HCT116 (cell line): ENCODE measurements at regions not wholly inside any gene's neighbourhood (a gene's known extent, or its start where the extent isn't known, plus 50 kb on each side); places are given as distances from the start of the nearest gene placed in this dataset.

ENCODE experiments used
- ATAC-seq: fragments of 200-7000 bp; cut with Tn5 transposase; 2 replicates; pipeline ENCODE4 v1.9.1; 2020; ENCODE audit warnings: mild to moderate bottlenecking, moderate library complexity
- BruUV-seq: library from RNA; stranded (reverse); fragments of 400-500 nt; replicated peaks from 2 replicates; lab custom pipeline; 2021; lab: Mats Ljungman, UMichigan
- CTCF ChIA-PET: fragments of 300-600 bp; sonication (Branson Sonifier 250); formaldehyde crosslinking; loops from one replicate; lab custom pipeline; 2021; ENCODE audit warnings: antibody characterized with exemption; lab: Charles Lee
- POLR2A ChIA-PET: fragments of 300-600, 350-600 bp; sonication (Branson Sonifier 250); formaldehyde crosslinking; loops from one replicate; lab custom pipeline; 2021; ENCODE audit warnings: antibody characterized with exemption; lab: Charles Lee
- RAD21 ChIA-PET, 2 experiments: fragments of 300-600 bp; sonication (Branson Sonifier 250); formaldehyde crosslinking; loops; one replicate each; lab custom pipeline; 2023; ENCODE audit warnings: low total read pairs in 2 of 2; ENCODE audit not compliant: uncharacterized antibody in 2 of 2, unreplicated experiment in 2 of 2, low non-redundant PET in 1 of 2; lab: Charles Lee
- DNase-seq: peaks from one replicate; pipeline ENCODE4 v3.0.0-alpha.2; 2010; ENCODE audit warnings: low read depth, low spot score
- H2AFZ ChIP-seq: fragments of 200-600 bp; shearing (Covaris generic), sonication (generic); 2 replicates; pipeline ENCODE4 v1.6.1; 2017; ENCODE audit warnings: low read depth, mixed run types, mixed read lengths, antibody characterized with exemption, low read length; ENCODE audit not compliant: poor library complexity, severe bottlenecking
- H3K27ac ChIP-seq: 2 replicates; pipeline ENCODE4 v1.5.1; 2012; ENCODE audit warnings: low read depth, low read length
- H3K27me3 ChIP-seq: fragments of 200-600 bp; sonication (generic); 2 replicates; pipeline ENCODE4 v1.6.1; 2016; ENCODE audit warnings: mixed run types, low read length, mixed read lengths; ENCODE audit not compliant: insufficient read depth
- H3K36me3 ChIP-seq, 2 experiments: fragments of 200-500 bp in 1 of 2; fragments of 200-600 bp in 1 of 2; sonication (Bioruptor generic) in 1 of 2; sonication (generic) in 1 of 2; 2 replicates each; pipeline versions ENCODE4 v1.5.1 to v1.6.1; 2014 to 2016; ENCODE audit warnings: low read length in 2 of 2, inconsistent platforms in 1 of 2, mixed read lengths in 1 of 2, mixed run types in 1 of 2; ENCODE audit not compliant: insufficient read depth in 2 of 2, control insufficient read depth in 1 of 2
- H3K4me1 ChIP-seq, 2 experiments: fragments of 200-600 bp in 1 of 2; sonication (generic) in 1 of 2; 2 replicates each; pipeline versions ENCODE4 v1.5.1 to v1.6.1; 2012 to 2017; ENCODE audit warnings: low read length in 2 of 2, inconsistent platforms in 1 of 2, mild to moderate bottlenecking in 1 of 2, mixed read lengths in 1 of 2, mixed run types in 1 of 2, moderate library complexity in 1 of 2; ENCODE audit not compliant: insufficient read depth in 2 of 2, control insufficient read depth in 1 of 2
- H3K4me2 ChIP-seq: fragments of 200-600 bp; sonication (generic); 2 replicates; pipeline ENCODE4 v1.6.1; 2017; ENCODE audit warnings: mixed run types, low read length, mixed read lengths
- H3K4me3 ChIP-seq, 2 experiments: fragments of 200-600 bp in 1 of 2; sonication (generic) in 1 of 2; replicated peaks in 1 of 2; 2 replicates each; pipeline ENCODE4 v1.5.1; 2011 to 2016; ENCODE audit warnings: low read length in 2 of 2, control low read depth in 1 of 2, low read depth in 1 of 2, mild to moderate bottlenecking in 1 of 2, mixed read lengths in 1 of 2, mixed run types in 1 of 2
- H3K79me2 ChIP-seq: fragments of 200-600 bp; sonication (generic); 2 replicates; pipeline ENCODE4 v1.6.1; 2017; ENCODE audit warnings: mild to moderate bottlenecking, mixed run types, low read length, moderate library complexity, mixed read lengths; ENCODE audit not compliant: insufficient read depth
- H3K9ac ChIP-seq: fragments of 200-600 bp; sonication (generic); 2 replicates; pipeline ENCODE4 v1.6.1; 2016; ENCODE audit warnings: low read length, mixed read lengths
- H3K9me2 ChIP-seq: fragments of 200-600 bp; sonication (generic), shearing (Covaris generic); 2 replicates; pipeline ENCODE4 v1.6.1; 2017; ENCODE audit warnings: mixed run types, mild to moderate bottlenecking, moderate library complexity; ENCODE audit not compliant: insufficient read depth
- H3K9me3 ChIP-seq, 2 experiments: fragments of 200-500 bp in 1 of 2; fragments of 200-600 bp in 1 of 2; sonication (Bioruptor generic) in 1 of 2; sonication (generic) in 1 of 2; 2 replicates each; pipeline ENCODE4 v1.6.1; 2014 to 2017; ENCODE audit warnings: low read length in 2 of 2, mixed read lengths in 2 of 2, inconsistent platforms in 1 of 2, low read depth in 1 of 2, mild to moderate bottlenecking in 1 of 2, mixed run types in 1 of 2, moderate library complexity in 1 of 2; ENCODE audit not compliant: control insufficient read depth in 1 of 2, insufficient read depth in 1 of 2
- H4K20me1 ChIP-seq: fragments of 200-600 bp; sonication (generic), shearing (Covaris generic); 2 replicates; pipeline ENCODE4 v1.6.1; 2017; ENCODE audit warnings: mixed run types, mild to moderate bottlenecking, moderate library complexity; ENCODE audit not compliant: insufficient read depth
- EGR1 ChIP-seq: IDR thresholded peaks from 2 replicates; pipeline ENCODE4 v1.6.1; 2012; ENCODE audit warnings: low read depth
- EZH2 ChIP-seq: fragments of 200-600 bp; sonication (generic); IDR thresholded peaks from 2 replicates; pipeline ENCODE4 v1.6.1; 2017; ENCODE audit warnings: antibody characterized with exemption, mixed run types
- EZH2phosphoT487 ChIP-seq: fragments of 200-600 bp; IDR thresholded peaks from 2 replicates; pipeline ENCODE4 v1.6.1; 2018; ENCODE audit warnings: antibody characterized with exemption, borderline replicate concordance
- JUND ChIP-seq: IDR thresholded peaks from 2 replicates; pipeline ENCODE4 v1.6.1; 2012
- POLR2A ChIP-seq: IDR thresholded peaks from 2 replicates; pipeline ENCODE4 v1.7.0; 2011; ENCODE audit warnings: borderline replicate concordance; ENCODE audit not compliant: insufficient read depth, insufficient read length; ENCODE audit errors: extremely low read depth
- RAD21 ChIP-seq: IDR thresholded peaks from 2 replicates; pipeline ENCODE4 v1.6.1; 2012; ENCODE audit warnings: low read depth, mild to moderate bottlenecking
- SIN3A ChIP-seq: IDR thresholded peaks from 2 replicates; pipeline ENCODE4 v1.6.1; 2012; ENCODE audit warnings: low read depth
- SP1 ChIP-seq: IDR thresholded peaks from 2 replicates; pipeline ENCODE4 v1.6.1; 2012; ENCODE audit warnings: low read depth
- SRF ChIP-seq: IDR thresholded peaks from 2 replicates; pipeline ENCODE4 v1.6.1; 2012; ENCODE audit warnings: low read depth
- TCF7L2 ChIP-seq: IDR thresholded peaks from 2 replicates; pipeline ENCODE4 v1.7.0; 2011; ENCODE audit warnings: borderline replicate concordance, inconsistent platforms; ENCODE audit not compliant: insufficient read depth, insufficient read length; ENCODE audit errors: extremely low read depth
- YY1 ChIP-seq: IDR thresholded peaks from 2 replicates; pipeline ENCODE4 v1.6.1; 2011; ENCODE audit warnings: low read length, low read depth, moderate library complexity, mild to moderate bottlenecking; ENCODE audit not compliant: insufficient replicate concordance; ENCODE audit errors: extremely low read depth
- ZNF274 ChIP-seq: fragments of 200-500 bp; sonication (Bioruptor generic); IDR thresholded peaks from 2 replicates; pipeline ENCODE4 v1.6.1; 2014; ENCODE audit warnings: mild to moderate bottlenecking, low read depth, low read length, inconsistent platforms
- intact Hi-C: fragments of 100-400 bp; cut with micrococcal nuclease; formaldehyde crosslinking; loops from 2 replicates; pipeline ENCODE4 v1.10.0; 2022
- TF ChIP-seq, protein P1 (sequence below): IDR thresholded peaks from 2 replicates; pipeline ENCODE4 v1.6.1; 2011; ENCODE audit warnings: mild to moderate bottlenecking, low read length, moderate library complexity; ENCODE audit not compliant: insufficient replicate concordance; ENCODE audit errors: extremely low read depth
- TF ChIP-seq, protein P2 (sequence below): IDR thresholded peaks from 2 replicates; pipeline ENCODE4 v1.6.1; 2012
- TF ChIP-seq, protein P3 (sequence below): IDR thresholded peaks from 2 replicates; pipeline ENCODE4 v1.6.1; 2012; ENCODE audit warnings: low read depth

DNA sequence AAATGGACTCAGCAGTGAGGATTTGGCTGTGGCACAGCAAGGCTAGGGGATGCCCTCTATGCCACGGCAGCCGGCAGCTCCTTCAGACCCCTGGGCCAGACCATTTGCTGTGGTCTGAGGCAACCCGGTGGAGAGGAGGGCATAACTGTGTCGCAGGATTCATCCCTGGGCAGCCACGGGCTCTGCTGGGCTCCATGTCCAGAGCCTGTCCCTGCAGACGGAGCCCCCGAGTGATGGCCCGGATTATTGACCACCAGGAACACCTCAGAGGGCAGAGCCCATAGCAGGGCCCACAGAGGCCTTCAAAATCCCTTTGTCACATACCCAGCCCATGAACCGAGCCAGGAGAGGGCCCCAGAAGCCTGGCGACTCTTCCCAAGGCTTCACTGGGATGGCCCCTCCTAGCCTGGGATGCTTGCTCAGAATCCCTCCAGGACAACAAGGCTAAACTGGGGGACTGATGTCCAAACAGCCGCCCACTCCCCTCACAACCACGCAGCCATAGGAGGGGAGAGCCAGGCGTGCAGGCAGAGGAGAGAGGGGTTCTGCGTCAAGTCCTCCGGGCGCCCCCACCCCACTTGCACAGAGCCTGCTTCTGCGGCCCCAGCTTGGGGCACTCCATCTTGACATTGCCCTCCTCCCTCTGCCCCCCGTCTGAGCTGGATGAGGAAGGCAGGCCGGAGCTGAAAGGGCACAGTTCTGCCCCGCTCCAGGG is 68.2 kb upstream of the AFDN start:
- ATAC-seq = no peak
- no peaks in the 10 kb centered on the region for H3K9me2 ChIP-seq
- H3K79me2 ChIP-seq = no peaks in the 10 kb centered on the region
- no peak overlapping the region for H3K4me2 ChIP-seq
- no peaks in the 10 kb centered on the region for H4K20me1 ChIP-seq
- no peaks in the 10 kb centered on the region for H3K36me3 ChIP-seq
- H3K27ac ChIP-seq = no peak overlapping the region
- no peaks in the 10 kb centered on the region for H3K9me3 ChIP-seq
- H3K27me3 ChIP-seq = no peaks in the 10 kb centered on the region
- DNase-seq = no peak
- CTCF ChIA-PET = no interaction called here
- POLR2A ChIA-PET = no interaction called here
- intact Hi-C loops = no loop called here
- RAD21 ChIA-PET = no interaction called here
- no peak overlapping the region for H3K9ac ChIP-seq
- H3K4me3 ChIP-seq = no peak overlapping the region
- BruUV-seq = no TSS peak
- TF ChIP-seq SIN3A (no peak), TCF7L2 (no peak), RAD21 (no peak), ZNF274 (no peak), SRF (no peak), EZH2phosphoT487 (no peak), EZH2 (no peak), SP1 (no peak), EGR1 (no peak), YY1 (no peak), POLR2A (no peak), JUND (no peak)
- TF ChIP-seq, protein P1, sequence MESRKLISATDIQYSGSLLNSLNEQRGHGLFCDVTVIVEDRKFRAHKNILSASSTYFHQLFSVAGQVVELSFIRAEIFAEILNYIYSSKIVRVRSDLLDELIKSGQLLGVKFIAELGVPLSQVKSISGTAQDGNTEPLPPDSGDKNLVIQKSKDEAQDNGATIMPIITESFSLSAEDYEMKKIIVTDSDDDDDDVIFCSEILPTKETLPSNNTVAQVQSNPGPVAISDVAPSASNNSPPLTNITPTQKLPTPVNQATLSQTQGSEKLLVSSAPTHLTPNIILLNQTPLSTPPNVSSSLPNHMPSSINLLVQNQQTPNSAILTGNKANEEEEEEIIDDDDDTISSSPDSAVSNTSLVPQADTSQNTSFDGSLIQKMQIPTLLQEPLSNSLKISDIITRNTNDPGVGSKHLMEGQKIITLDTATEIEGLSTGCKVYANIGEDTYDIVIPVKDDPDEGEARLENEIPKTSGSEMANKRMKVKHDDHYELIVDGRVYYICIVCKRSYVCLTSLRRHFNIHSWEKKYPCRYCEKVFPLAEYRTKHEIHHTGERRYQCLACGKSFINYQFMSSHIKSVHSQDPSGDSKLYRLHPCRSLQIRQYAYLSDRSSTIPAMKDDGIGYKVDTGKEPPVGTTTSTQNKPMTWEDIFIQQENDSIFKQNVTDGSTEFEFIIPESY = no peak
- TF ChIP-seq, protein P2, sequence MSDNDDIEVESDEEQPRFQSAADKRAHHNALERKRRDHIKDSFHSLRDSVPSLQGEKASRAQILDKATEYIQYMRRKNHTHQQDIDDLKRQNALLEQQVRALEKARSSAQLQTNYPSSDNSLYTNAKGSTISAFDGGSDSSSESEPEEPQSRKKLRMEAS = no peak
- TF ChIP-seq, protein P3, sequence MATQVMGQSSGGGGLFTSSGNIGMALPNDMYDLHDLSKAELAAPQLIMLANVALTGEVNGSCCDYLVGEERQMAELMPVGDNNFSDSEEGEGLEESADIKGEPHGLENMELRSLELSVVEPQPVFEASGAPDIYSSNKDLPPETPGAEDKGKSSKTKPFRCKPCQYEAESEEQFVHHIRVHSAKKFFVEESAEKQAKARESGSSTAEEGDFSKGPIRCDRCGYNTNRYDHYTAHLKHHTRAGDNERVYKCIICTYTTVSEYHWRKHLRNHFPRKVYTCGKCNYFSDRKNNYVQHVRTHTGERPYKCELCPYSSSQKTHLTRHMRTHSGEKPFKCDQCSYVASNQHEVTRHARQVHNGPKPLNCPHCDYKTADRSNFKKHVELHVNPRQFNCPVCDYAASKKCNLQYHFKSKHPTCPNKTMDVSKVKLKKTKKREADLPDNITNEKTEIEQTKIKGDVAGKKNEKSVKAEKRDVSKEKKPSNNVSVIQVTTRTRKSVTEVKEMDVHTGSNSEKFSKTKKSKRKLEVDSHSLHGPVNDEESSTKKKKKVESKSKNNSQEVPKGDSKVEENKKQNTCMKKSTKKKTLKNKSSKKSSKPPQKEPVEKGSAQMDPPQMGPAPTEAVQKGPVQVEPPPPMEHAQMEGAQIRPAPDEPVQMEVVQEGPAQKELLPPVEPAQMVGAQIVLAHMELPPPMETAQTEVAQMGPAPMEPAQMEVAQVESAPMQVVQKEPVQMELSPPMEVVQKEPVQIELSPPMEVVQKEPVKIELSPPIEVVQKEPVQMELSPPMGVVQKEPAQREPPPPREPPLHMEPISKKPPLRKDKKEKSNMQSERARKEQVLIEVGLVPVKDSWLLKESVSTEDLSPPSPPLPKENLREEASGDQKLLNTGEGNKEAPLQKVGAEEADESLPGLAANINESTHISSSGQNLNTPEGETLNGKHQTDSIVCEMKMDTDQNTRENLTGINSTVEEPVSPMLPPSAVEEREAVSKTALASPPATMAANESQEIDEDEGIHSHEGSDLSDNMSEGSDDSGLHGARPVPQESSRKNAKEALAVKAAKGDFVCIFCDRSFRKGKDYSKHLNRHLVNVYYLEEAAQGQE = no peak
- H2AFZ ChIP-seq = no peak overlapping the region
- H3K4me1 ChIP-seq = no peaks in the 10 kb centered on the region
